ENCODE measurements at regions not wholly inside any gene's neighbourhood (a gene's known extent, or its start where the extent isn't known, plus 50 kb on each side); places are given as distances from the start of the nearest gene placed in this dataset.

DNA sequence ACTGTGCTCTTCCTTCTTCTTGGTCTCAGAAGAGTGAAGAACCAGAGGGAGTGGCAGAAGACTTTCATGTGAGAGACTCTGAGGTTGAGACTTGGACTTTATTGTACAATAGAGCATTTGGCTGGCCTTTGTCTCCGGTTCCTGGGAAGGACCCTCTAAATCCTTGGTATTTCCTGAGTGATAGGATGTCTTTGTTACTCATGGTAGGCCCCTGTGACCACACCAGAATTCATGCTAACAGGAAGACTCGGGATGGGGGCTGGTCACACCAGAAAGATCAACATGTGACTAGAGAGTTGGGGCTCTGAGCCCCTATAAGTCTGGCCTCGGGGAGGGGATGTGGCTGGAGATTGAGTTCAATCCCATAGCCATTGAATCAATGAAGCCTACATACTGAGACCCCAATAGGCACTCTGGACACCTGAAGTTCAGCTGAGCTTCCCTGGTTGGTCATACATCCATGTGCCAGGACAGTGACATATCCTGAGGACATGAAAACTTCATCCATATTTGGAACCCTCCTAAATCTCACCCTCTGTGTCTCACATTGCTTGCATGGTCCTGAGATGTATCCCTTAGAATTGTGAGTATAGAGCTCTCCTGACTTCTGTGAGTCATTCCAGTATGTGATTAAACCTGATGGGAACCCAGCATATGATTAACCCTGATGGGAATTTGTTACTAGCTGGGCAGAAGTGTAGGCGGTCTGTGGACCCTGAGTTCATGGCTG is 201.7 kb downstream of the GADD45G start:
- no peak for DNase-seq (ENCODE audit: low spot score)

DNA sequence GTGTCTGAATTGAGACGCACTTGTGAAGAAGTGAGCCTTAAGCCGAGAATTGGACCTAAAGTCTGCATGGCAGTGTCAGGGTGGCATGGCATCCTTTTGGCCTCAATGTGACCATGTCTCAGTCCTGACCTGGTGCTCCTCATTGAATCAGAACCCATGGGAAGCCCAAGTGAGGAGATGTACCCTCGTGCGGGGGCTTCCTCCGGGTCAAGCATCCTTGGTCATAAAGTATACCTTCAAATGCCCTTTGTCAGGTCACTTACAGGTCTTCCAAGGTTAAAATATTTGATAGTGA is 202.2 kb downstream of the GADD45G start:
- no peak for DNase-seq (ENCODE audit: low spot score)

DNA sequence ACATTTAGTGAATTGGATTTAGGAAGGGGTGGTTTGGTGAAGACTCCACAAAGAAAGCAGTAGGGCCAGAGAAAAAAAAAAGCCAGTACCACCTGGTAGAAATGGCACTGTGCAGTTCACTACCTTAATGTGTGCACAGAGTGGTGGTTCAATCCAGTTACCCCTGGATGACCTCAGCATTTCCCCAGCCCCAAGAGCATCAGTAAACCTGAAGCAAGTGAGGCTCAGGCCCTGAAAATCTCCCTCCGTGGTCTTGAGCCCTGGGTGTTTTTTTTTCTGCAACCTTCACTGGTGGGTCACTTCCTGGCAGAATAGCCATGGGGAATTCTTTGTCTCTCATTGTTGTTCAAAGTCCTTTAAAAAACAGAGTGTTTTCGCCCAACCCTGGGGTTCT is 202.9 kb downstream of the GADD45G start:
- DNase-seq (ENCODE audit: low spot score) = no peak

DNA sequence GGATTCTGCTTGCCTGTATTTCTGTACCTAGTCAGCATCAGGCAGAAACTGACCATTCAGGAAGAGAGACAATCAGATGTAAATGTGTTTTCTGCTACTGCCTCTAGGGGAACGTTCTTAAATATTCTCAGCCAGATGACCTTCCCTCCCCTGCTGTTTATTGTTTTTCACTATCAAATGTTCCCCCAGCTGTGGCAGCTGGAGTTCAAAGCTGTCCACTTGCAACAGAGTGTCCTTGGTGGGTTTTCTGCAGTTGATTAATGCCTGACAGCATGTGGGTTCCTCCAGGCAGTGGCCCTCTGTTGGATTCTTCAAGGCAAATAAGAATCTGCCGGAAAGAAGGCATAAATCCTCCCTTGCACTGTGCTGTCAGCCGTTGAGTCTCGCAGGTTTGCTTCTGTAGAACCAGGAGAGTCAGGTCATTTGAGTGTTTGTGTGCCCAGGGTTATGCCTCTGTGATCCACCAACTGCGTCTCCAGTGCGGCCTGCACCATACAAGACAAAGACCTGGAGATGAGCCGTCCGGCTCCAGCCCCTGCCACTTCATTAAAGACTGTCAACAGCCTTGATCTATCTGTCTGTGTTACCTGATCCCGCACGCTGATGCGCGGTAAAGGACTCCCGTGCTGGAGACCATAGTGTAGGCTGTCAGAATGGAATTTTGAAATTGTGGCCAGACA is 203.4 kb downstream of the GADD45G start:
- no peak for DNase-seq (ENCODE audit: low spot score)

DNA sequence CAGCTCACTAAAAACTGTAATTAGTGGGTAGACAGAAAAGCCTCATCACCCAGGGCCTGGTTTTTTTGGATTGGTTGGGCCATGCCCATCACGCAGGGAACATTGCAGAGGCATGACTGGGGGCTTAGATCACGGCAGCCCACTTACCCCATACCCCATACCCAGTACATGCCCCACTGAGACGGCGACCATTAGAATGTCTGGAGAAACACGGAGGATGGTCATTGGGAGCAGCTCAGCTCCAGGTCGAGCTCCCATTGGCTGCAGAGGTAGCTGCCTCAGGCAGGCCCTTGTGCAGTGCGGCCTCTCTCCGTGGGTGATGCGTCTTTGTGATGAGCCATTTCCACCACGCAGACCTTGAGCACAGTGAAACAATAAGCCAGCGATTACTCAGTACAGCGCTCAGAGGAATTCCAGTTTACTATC is 204.0 kb downstream of the GADD45G start:
- DNase-seq (ENCODE audit: low spot score) = no peak

DNA sequence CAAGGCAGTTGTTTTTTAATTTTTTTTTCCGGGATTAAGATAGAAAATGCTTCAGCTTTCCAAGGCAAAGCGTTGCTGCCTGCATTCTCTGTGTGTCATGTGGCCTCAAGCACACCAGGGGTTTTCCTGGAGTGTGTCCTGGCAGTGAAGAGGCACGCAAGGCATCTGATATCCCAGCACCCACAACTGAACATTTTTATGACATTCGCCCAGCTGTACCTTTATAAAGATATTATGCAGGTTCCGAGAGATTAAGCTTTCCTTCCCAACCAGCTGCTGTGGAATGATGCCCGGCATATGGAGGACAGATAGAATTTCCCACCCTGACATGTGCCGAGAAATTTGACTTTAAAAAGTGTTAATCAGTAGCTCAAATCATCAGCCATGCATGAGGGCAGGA is 205.6 kb downstream of the GADD45G start:
- DNase-seq (ENCODE audit: low spot score) = no peak

DNA sequence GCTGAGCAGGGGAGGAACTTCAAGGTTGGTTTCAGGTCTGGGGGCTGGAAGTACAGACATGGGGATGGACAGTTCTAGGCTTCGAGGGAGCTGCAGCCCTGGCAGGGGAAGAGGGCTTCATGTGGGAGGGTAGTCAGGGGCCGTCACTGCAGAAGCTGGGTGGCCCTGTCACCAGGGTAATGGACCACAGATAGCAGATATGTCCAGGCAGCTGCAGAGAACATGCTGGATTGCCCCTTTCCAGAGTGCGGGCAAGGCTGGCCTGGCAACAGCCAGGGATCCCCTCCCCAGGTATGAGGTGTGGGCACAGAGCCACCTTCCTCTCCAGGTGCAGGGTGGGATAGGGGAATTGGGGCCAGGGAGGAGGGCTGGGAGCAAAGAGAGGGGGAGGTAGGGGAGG is 206.5 kb downstream of the GADD45G start:
- no peak for DNase-seq (ENCODE audit: low spot score)

DNA sequence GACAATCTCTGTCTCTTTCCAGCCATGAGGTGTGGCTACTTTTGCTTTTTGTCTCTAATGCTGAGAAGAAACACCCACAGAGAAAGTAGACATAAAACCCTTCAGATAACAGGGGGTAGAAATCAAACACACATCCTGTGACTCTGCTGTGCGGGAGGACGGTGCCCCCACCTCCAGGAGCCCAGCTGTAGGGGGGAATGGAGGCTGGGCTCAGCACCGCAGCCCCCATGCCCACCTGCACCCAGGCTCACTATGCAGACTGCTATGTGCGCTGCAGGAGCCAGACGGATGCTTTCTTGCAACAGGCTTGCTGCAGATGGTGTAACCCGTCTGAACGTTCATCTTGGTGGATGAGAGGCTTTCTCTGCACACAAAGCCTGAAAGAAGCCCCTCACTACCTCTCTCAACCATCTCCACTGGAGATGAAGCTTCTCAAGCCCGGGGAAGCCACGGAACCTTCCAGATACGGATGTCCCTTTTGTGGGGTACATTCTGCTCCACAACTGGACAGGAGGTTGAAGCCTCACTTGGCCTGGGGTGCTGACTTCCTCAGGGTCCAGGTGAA is 207.2 kb downstream of the GADD45G start:
- DNase-seq (ENCODE audit: low spot score) = no peak

DNA sequence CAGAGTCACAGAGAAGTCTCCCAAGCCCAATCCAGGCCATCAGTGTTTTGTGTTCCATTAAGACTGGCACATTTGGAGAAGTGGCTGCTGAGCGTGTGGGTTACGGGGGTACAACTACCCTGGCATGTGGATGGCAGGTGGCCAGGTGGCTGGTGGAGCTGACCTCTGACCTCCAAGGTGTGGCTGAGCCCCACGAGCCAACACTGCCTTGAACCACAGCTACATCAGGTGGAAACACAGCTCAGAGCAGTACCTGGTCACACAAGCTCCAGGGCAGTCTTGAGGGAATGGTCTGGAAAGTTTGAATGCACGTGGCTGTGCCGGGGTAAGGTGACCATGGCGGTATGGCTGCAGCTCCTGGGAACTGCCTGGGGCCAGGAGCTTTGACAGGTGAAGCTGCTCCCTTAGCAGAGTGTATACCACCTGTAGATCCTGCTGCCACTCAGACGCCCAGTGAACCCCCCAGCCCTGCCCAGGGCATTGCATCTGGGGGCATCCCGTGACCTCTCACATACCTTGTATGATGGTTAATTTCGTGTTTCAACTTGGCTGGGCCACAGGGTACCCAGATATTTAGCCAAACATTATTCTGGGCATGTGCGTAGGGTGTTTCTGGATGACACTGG is 207.9 kb downstream of the GADD45G start:
- no peak for DNase-seq (ENCODE audit: low spot score)

DNA sequence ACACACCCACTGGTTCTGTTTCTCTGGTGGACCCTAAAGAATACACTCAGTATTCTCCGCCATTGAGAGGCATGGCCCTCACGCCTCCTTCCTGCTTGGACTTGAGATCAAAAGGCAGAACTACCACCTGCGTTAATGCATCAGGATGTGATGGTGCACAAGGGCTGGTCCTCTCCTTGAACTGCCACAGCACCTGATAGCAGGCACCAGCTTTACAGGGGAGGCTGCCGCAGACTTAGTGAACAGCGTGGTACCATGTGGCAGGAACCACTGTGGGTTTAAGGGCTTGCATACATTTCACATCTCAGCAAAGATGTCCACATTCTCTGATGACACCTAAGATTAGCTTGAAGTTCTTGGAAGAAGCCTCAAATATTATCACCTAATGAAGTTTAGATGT is 208.7 kb downstream of the GADD45G start:
- no peak for DNase-seq (ENCODE audit: low spot score)

DNA sequence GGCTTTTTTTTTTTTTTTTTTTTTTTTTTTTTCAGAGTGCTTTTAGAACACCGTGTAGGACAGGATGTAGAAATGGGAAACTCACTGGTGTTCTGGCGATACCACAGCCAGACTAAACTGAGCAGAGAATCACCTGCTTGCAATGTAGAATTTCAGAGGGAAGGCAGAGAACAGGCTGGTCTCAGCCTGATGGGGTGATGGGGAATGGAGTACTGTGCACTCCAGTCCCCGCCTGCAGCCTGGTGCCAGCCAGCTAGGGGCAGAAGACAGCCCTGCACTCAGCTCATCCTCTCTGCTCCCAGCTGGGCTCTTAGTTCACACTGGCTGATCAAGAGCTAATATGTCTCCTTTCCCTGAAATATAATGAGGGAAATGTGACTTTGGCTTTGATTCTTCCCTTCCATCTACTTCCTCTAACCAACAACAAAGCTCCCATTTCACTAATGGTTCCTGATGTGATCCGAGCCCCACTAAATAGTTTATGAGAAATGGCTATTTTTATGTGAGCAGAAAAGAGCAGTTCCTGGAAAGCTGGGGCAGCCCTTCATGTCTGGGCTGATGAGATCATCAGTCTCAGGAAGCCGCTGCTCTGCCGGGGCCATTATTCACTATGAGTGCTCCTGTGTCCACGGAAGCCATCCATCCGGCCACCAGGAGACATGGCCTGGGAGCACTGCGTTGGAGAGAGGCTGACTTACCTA is 209.7 kb downstream of the GADD45G start:
- no peak for DNase-seq (ENCODE audit: low spot score)

DNA sequence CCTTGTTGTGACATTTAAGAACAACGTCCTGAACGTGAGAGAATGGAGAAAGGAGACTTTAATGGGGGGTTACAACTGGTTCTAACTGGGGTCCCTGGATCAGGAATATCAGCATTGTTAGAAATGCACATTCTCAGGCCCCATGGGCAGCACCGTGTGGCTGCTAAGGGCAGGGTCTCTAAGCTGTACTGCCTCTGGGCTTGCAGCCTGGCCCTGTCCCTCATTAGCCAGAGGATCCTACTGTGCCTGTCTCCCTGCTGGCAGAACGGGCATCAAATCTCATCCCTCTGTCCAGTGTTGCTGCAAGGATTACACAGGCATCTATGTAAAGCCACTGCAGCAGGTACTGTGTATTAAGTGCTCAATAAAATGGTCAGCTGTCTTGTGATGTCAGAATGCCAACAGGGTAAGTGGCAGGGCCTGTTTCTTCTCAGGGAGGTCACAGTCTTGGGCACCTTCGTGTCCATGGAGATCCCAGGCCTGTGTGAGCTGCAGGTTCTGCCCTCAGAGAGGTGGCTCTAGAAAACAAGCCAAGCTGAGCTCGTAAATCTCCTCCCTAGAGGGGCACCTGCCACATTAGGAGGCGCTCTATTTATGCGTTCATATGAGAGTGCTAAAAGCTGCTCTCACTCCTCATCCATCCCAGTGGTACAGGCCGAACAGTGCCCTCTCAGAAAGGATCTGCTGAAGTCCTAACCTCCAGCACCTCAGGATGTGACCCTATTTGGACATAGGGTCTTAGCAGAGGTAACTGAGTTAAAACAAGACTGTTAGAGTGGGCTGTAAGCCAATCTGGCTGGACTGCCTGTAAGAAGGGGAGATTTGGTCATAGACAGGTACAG is 210.5 kb downstream of the GADD45G start:
- DNase-seq (ENCODE audit: low spot score) = no peak

DNA sequence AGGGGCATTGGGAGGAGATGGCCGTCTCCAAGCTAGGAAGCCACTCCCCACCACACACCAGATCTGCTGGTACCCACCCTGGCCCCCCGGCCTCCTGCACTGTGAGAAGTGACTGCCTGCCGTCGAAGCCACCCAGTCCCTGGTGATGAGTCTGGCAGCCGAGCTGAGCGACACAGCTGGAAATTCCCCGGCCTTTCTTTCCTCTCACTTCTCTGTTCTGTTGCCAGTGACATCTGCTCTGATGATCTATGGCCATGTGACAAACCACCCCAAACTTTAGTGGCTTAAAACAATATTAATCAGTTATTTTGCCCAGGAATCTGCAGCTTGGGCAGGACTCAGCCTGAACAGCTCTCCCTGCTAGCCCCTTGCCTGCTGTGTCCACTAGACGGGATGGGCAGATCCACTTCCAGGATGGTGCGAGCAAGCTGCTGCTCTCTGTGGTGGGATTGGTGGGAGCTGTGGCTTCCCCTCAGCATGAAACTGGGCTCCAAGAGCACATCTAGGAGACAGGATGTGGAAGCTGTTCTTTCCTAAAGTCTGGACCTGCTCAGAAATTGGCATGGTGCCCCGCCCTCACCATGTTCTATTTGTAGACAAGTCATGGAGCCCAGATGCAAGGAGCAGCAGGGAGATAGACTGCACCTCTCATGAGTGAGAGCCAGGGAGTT is 211.2 kb downstream of the GADD45G start:
- DNase-seq (ENCODE audit: low spot score) = no peak

DNA sequence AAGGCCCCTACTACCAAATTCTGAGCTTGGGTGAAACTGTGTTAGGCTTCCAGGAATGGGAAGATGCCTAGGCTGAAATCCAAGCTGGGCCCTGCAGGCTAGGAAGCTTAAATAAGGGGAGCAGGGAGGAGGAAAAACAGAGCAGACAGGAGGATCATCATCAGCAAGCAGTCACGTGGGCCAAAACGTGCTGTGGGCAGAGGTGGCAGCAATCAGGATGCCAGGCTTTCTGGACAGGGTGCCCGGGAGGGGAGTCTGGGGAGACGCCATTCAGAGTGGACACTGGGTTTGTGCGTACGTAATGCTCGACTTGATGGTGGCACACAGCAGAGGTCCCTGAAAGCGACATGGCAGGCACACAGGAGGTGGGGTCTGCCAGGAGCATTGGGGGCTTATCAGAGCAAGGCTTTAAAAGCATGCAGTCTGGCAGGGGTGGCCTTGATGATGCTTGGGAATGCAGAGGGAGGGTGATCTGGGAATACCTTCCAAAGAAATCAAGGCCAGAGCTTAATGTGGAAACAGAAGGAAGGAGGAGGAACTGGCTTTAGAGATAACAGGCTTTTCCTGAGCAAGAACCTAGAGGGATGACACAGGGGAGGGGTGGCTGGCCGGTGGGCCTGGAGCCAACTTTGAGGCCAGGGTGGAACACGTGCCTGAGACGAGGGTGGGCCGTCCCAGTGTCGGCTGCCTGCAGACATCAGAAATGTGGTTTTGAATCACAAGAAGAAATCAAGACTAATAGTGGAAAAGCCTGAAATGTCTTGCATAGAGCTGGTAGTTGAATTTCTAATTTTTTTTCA is 212.5 kb downstream of the GADD45G start:
- no peak for DNase-seq (ENCODE audit: low spot score)

DNA sequence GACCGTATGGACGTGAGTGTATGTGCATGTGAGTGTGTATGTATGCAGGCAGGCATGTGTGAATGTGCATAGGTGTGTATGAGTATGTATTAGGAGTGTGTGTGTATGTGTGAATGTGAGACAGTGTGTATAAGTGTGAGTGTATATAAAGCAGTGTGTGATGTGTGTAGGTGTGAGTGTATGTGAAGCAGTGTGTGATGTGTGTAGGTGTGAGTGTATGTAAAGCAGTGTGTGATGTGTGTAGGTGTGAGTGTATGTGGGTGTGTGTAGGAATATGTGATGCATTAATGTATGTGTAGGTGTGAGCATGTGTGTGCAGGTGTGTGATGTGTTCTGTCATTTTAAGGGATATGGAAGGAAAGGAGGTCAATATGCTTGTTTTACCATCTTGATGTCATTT is 215.5 kb downstream of the GADD45G start:
- no peak for DNase-seq (ENCODE audit: low spot score)

DNA sequence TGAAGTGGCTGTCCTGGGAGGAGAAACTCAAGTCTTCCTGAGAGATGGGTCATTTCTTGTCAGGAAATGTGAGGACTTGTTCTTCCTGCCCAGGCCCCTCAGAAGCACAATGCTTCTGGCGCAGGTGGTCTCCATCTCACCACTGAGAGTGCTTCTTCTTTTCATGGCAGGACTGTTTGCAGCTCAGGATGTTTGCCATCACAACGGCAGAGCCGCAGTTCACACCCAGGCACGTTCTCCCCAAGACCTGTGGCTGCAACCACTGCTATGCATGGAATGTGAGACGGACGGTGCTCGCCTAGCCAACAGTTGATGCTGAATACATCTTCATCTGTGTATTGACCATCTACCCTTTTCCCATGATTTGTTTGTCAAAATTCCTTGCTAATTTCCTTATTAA is 216.3 kb downstream of the GADD45G start:
- DNase-seq (ENCODE audit: low spot score) = no peak

DNA sequence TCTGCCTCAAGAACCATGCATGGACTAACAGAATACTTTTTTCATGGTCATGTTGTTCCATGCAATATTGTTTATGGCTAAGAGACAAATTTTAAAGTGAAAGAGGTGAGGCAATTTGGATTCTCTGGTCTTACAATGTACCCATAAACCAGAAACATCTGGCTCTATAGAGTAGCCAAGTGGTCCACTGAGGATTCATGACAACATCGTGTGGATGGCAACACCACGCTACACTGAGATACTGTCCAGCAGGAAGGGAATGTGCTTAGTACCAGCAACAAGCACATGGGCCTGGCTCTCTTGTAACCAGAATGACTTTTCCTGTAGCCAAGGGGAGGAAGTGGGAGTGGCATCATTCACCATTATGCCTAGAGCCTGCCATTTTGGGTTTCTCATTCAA is 218.2 kb downstream of the GADD45G start:
- no peak for DNase-seq (ENCODE audit: low spot score)

DNA sequence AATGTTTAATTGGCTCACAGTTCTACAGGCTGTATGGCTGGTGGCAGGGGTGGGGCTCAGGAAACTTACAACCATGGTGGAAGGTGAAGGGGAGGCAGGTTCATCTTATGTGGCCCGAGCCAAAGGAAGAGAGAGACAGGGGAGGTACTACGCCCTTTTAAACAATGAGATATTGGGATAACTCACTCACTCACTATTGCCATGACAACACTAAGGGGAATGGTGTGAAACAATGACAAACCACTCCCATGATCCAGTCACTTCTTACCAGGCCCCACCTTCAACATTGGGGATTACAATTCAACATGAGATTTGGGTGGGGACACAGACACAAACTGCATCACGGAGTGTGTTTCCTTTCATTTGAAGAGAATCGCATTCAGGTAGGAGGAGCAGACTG is 220.9 kb downstream of the GADD45G start:
- no peak for DNase-seq (ENCODE audit: low spot score)

DNA sequence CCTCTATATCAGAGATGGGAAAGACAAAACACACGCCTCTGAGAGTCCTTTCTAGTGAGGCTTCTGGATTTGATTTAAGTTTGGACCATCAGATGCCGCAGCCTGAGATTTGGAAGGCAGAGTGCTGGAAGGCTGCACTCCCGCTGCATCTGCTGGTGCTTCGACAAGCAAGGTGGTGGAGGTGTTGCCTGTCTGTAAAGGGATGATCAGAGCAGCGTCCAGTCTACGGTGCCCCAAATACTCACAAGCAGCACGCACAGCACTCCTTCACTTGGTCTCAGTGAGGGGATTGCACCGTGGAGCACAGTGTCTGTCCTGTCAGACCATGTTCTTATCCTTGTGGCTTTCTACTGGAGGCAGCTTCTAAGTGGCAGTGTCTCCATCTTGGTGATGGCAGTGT is 221.4 kb downstream of the GADD45G start:
- no peak for DNase-seq (ENCODE audit: low spot score)

DNA sequence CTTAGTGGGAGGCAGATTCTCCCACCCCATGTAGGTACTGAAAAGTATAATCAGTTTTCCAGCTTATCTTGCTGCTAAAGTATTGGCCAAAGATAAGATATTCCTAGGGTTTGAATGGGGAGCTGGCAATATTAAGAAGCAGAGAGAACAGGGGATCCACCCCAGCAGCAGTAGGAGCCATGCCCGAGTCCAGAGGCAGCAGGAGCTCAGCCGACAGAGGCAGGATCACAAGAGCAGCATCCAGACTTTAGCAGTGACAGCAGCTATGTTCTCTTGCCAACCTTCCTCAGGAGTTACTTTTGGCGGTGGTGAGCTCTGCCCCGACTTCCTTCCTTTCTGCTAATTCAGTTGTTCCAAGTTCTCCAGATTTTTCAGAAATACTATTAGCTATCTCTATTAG is 224.5 kb downstream of the GADD45G start:
- DNase-seq (ENCODE audit: low spot score) = no peak
